WTC11 (cell line): ENCODE measurements at regions not wholly inside any gene's neighbourhood (a gene's known extent, or its start where the extent isn't known, plus 50 kb on each side); places are given as distances from the start of the nearest gene placed in this dataset.

Source experiments
- ATAC-seq: fragments of 200-7000 bp; cut with Tn5 transposase; 2 replicates; pipeline ENCODE4 v1.10.0; 2021; ENCODE audit warnings: mild to moderate bottlenecking, moderate library complexity
- CTCF ChIA-PET: fragments of 300-600 bp; sonication (Branson Sonifier 250); formaldehyde crosslinking; loops from one replicate; lab custom pipeline; 2021; ENCODE audit warnings: antibody characterized with exemption; lab: Charles Lee
- POLR2A ChIA-PET: fragments of 350-600 bp; sonication (Branson Sonifier 250); formaldehyde crosslinking; loops from one replicate; lab custom pipeline; 2021; ENCODE audit warnings: antibody characterized with exemption; lab: Charles Lee
- DNase-seq: peaks from one replicate; pipeline ENCODE4 v3.0.0; 2021; ENCODE audit warnings: low spot score
- H3K27ac Mint-ChIP-seq: 2 replicates; pipeline ENCODE4 v1.8.0; 2021; ENCODE audit warnings: mixed read lengths
- H3K27me3 Mint-ChIP-seq: 2 replicates; pipeline ENCODE4 v1.8.0; 2021; ENCODE audit warnings: low read depth, mild to moderate bottlenecking, moderate library complexity, mixed read lengths
- H3K36me3 Mint-ChIP-seq: 2 replicates; pipeline ENCODE4 v1.8.0; 2021; ENCODE audit warnings: mixed read lengths
- H3K4me1 Mint-ChIP-seq: 2 replicates; pipeline ENCODE4 v1.8.0; 2022; ENCODE audit warnings: mixed read lengths
- H3K4me3 Mint-ChIP-seq: 2 replicates; pipeline ENCODE4 v1.8.0; 2021; ENCODE audit warnings: mild to moderate bottlenecking, moderate library complexity, mixed read lengths
- H3K9me3 Mint-ChIP-seq: 2 replicates; pipeline ENCODE4 v1.8.0; 2021; ENCODE audit warnings: mixed read lengths
- E2F1 ChIP-seq: sonication (generic); formaldehyde crosslinking; IDR thresholded peaks from 2 replicates; pipeline ENCODE4 v1.8.0; 2022; ENCODE audit warnings: mild to moderate bottlenecking, missing genetic modification reagents
- ETV6 ChIP-seq: sonication (generic); formaldehyde crosslinking; IDR thresholded peaks from 2 replicates; pipeline ENCODE4 v1.8.1; 2022; ENCODE audit warnings: mild to moderate bottlenecking, missing genetic modification reagents
- GABPB1 ChIP-seq: sonication (generic); formaldehyde crosslinking; IDR thresholded peaks from 2 replicates; pipeline ENCODE4 v1.8.1; 2023; ENCODE audit warnings: mild to moderate bottlenecking, missing genetic modification reagents
- GTF2I ChIP-seq: fragments of 250-450 bp; sonication (Bioruptor Pico); conservative IDR thresholded peaks from 2 replicates; pipeline ENCODE4 v1.4.0; 2021; ENCODE audit warnings: mild to moderate bottlenecking
- MXD4 ChIP-seq: fragments of 250-450 bp; sonication (Bioruptor Pico); IDR thresholded peaks from 2 replicates; pipeline ENCODE4 v1.8.0; 2021; ENCODE audit warnings: mild to moderate bottlenecking, moderate library complexity, borderline replicate concordance
- MYBL2 ChIP-seq: sonication (generic); formaldehyde crosslinking; IDR thresholded peaks from 2 replicates; pipeline ENCODE4 v1.8.1; 2023; ENCODE audit warnings: mild to moderate bottlenecking, moderate library complexity, missing genetic modification reagents
- NFYB ChIP-seq: sonication (generic); formaldehyde crosslinking; conservative IDR thresholded peaks from 2 replicates; pipeline ENCODE4 v1.8.0; 2022; ENCODE audit warnings: low read depth, missing genetic modification reagents
- SOX15 ChIP-seq: fragments of 250-450 bp; sonication (Bioruptor Pico); IDR thresholded peaks from 2 replicates; pipeline ENCODE4 v1.9.0; 2021; ENCODE audit warnings: mild to moderate bottlenecking
- TCF7 ChIP-seq: sonication (generic); formaldehyde crosslinking; IDR thresholded peaks from 2 replicates; pipeline ENCODE4 v1.8.0; 2022; ENCODE audit warnings: mild to moderate bottlenecking, low read depth, missing genetic modification reagents, moderate library complexity
- TP53 ChIP-seq: sonication (generic); formaldehyde crosslinking; IDR thresholded peaks from 2 replicates; pipeline ENCODE4 v1.8.1; 2023; ENCODE audit warnings: mild to moderate bottlenecking, missing genetic modification reagents
- USF2 ChIP-seq: sonication (generic); formaldehyde crosslinking; IDR thresholded peaks from 2 replicates; pipeline ENCODE4 v1.8.1; 2023; ENCODE audit warnings: mild to moderate bottlenecking, missing genetic modification reagents, moderate library complexity
- ZNF232 ChIP-seq: sonication (generic); formaldehyde crosslinking; IDR thresholded peaks from 2 replicates; pipeline ENCODE4 v1.8.0; 2022; ENCODE audit warnings: mild to moderate bottlenecking, missing genetic modification reagents
- ZNF263 ChIP-seq: sonication (generic); formaldehyde crosslinking; IDR thresholded peaks from 2 replicates; pipeline ENCODE4 v1.8.1; 2022; ENCODE audit warnings: low read depth, mild to moderate bottlenecking, moderate library complexity, missing genetic modification reagents
- TF ChIP-seq, protein P1 (sequence below): sonication (generic); formaldehyde crosslinking; IDR thresholded peaks from 2 replicates; pipeline ENCODE4 v1.8.0; 2023; ENCODE audit warnings: missing genetic modification reagents
- TF ChIP-seq, protein P2 (sequence below): fragments of 250-450 bp; sonication (Bioruptor Pico); IDR thresholded peaks from 2 replicates; pipeline ENCODE4 v1.9.0; 2021; ENCODE audit warnings: moderate library complexity, mild to moderate bottlenecking, inconsistent platforms, borderline replicate concordance
- TF ChIP-seq, protein P3 (sequence below): sonication (generic); formaldehyde crosslinking; IDR thresholded peaks from 2 replicates; pipeline ENCODE4 v1.8.1; 2022; ENCODE audit warnings: missing genetic modification reagents, borderline replicate concordance
- TF ChIP-seq, protein P4 (sequence below): sonication (generic); formaldehyde crosslinking; IDR thresholded peaks from 2 replicates; pipeline ENCODE4 v1.8.0; 2022; ENCODE audit warnings: missing genetic modification reagents

DNA sequence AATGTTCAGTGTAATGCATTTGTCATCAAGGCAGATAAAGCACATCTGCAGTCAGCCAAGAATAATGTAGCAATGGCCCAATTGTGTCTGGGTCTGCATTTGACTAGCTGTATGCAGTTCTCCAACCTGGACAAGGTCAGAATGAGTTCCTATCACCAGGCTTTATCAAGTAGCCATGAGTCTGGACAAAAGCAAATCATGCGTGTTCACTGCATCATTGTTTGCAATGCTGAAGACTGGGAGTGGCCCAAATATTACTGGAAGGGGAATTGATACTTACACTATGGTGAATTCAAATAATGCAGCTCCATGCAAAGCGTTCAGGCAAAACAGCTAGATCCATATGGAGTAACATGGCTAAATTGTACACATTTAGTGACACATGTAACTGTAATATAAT, 250.9 kb downstream of the TOX3 start:
- no peaks in the 10 kb centered on the region for H3K27me3 Mint-ChIP-seq
- DNase-seq: no peak
- no peak overlapping the region for H3K27ac Mint-ChIP-seq
- H3K9me3 Mint-ChIP-seq: peaks cover 14% of the 10 kb centered on the region
- no peak overlapping the region for H3K4me3 Mint-ChIP-seq
- TF ChIP-seq, protein P1, sequence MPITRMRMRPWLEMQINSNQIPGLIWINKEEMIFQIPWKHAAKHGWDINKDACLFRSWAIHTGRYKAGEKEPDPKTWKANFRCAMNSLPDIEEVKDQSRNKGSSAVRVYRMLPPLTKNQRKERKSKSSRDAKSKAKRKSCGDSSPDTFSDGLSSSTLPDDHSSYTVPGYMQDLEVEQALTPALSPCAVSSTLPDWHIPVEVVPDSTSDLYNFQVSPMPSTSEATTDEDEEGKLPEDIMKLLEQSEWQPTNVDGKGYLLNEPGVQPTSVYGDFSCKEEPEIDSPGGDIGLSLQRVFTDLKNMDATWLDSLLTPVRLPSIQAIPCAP: no peak
- TF ChIP-seq, protein P2, sequence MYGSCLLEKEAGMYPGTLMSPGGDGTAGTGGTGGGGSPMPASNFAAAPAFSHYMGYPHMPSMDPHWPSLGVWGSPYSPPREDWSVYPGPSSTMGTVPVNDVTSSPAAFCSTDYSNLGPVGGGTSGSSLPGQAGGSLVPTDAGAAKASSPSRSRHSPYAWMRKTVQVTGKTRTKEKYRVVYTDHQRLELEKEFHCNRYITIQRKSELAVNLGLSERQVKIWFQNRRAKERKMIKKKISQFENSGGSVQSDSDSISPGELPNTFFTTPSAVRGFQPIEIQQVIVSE (CRISPR knock-in tag): no peak
- TF ChIP-seq, protein P3, sequence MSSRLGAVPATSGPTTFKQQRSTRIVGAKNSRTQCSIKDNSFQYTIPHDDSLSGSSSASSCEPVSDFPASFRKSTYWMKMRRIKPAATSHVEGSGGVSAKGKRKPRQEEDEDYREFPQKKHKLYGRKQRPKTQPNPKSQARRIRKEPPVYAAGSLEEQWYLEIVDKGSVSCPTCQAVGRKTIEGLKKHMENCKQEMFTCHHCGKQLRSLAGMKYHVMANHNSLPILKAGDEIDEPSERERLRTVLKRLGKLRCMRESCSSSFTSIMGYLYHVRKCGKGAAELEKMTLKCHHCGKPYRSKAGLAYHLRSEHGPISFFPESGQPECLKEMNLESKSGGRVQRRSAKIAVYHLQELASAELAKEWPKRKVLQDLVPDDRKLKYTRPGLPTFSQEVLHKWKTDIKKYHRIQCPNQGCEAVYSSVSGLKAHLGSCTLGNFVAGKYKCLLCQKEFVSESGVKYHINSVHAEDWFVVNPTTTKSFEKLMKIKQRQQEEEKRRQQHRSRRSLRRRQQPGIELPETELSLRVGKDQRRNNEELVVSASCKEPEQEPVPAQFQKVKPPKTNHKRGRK: no peak
- TF ChIP-seq MXD4 (CRISPR knock-in tag) (no peak), MYBL2 (CRISPR knock-in tag) (no peak), E2F1 (CRISPR knock-in tag) (no peak), TCF7 (CRISPR knock-in tag) (no peak)
- POLR2A ChIA-PET: no interaction called here
- CTCF ChIA-PET: no interaction called here
- peaks cover 6% of the 10 kb centered on the region; the same call in 1 of the 2 replicates for H3K36me3 Mint-ChIP-seq
- 0 out of 2 replicates have a peak, but pooled peaks cover 2% of the 10 kb centered on the region for H3K4me1 Mint-ChIP-seq
- no peak for ATAC-seq

GRCh38 chr16:52294660-52295059, 252.3 kb downstream of the TOX3 start:
- CTCF ChIA-PET: no interaction called here
- Mint-ChIP-seq H3K9me3 (peaks cover 14% of the 10 kb centered on the region), H3K4me3 (no peak overlapping the region)

GRCh38 chr16:52293204-52293603, 253.7 kb downstream of the TOX3 start:
- H3K27me3 Mint-ChIP-seq: peaks cover 3% of the 10 kb centered on the region
- H3K4me1 Mint-ChIP-seq: 0 out of 2 replicates have a peak, but pooled peaks cover 2% of the 10 kb centered on the region
- CTCF ChIA-PET: no interaction called here
- DNase-seq: no peak
- TF ChIP-seq NFYB (no peak), ETV6 (CRISPR knock-in tag) (no peak)
- H3K4me3 Mint-ChIP-seq: no peak overlapping the region
- peaks cover 7% of the 10 kb centered on the region for H3K9me3 Mint-ChIP-seq
- no peak for ATAC-seq
- 0 out of 2 replicates have a peak, but pooled peaks cover 2% of the 10 kb centered on the region for H3K36me3 Mint-ChIP-seq
- POLR2A ChIA-PET: no interaction called here
- H3K27ac Mint-ChIP-seq: no peak overlapping the region

More at GRCh38 chr16:52294660-52295059, 252.3 kb downstream of the TOX3 start:
- TF ChIP-seq MXD4 (CRISPR knock-in tag) (no peak), GABPB1 (CRISPR knock-in tag) (peak; percentile 81)
- Mint-ChIP-seq H3K27me3 (peaks cover 3% of the 10 kb centered on the region; the same call in 1 of the 2 replicates), H3K36me3 (peaks cover 6% of the 10 kb centered on the region; the same call in 1 of the 2 replicates), H3K27ac (no peak overlapping the region), H3K4me1 (0 out of 2 replicates have a peak, but pooled peaks cover 2% of the 10 kb centered on the region)
- POLR2A ChIA-PET: no interaction called here
- ATAC-seq (no peak), DNase-seq (no peak)

DNA sequence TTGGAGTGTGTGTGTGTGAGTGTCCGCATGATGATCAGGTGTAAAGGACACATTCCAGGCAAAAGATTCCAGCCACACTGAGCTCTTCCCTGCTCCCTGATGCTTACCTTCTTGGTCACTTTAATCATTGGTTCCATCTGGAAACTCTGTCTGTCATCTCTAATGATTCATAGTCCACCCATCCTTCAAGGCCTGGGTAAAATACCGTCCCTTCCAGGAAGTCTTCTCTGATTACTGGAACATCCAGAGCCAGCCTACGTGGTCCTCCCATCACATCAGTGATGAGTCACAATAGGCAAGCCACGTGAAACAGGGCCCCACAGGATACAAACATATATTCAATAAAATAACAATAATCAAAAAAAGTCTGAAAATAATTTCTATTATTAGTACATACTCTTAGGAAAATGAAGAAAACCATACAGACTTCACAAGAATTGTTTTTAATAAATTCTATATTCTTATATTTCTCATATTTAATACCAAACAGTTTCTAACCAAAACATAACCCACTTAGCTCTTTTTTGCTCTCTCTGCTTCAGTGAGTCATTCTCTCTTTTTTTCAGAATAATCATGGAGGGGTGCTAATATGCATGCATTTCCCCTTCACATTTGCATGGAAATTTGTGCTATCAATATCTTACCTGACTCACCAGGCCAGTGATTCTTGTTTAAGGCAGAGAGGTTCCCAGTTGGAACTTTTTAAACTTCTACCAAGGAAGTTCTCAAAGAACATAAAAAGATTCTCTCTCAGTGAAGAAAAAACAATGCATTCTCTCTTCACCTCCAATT, 263.2 kb downstream of the TOX3 start:
- POLR2A ChIA-PET: no interaction called here
- Mint-ChIP-seq H3K4me1 (peaks cover 28% of the 10 kb centered on the region), H3K27me3 (no peaks in the 10 kb centered on the region; the same call in 1 of the 2 replicates), H3K36me3 (no peaks in the 10 kb centered on the region), H3K9me3 (peaks cover 13% of the 10 kb centered on the region), H3K4me3 (no peak overlapping the region), H3K27ac (no peak overlapping the region)
- DNase-seq (no peak), ATAC-seq (no peak)
- CTCF ChIA-PET: no interaction called here
- TF ChIP-seq ZNF263 (CRISPR knock-in tag) (no peak), TCF7 (CRISPR knock-in tag) (no peak), GTF2I (CRISPR knock-in tag) (no peak), SOX15 (no peak), NFYB (no peak), USF2 (CRISPR knock-in tag) (no peak), TP53 (CRISPR knock-in tag) (no peak), ZNF232 (CRISPR knock-in tag) (no peak)
- TF ChIP-seq, protein P2 (CRISPR knock-in tag): no peak
- TF ChIP-seq, protein P4, sequence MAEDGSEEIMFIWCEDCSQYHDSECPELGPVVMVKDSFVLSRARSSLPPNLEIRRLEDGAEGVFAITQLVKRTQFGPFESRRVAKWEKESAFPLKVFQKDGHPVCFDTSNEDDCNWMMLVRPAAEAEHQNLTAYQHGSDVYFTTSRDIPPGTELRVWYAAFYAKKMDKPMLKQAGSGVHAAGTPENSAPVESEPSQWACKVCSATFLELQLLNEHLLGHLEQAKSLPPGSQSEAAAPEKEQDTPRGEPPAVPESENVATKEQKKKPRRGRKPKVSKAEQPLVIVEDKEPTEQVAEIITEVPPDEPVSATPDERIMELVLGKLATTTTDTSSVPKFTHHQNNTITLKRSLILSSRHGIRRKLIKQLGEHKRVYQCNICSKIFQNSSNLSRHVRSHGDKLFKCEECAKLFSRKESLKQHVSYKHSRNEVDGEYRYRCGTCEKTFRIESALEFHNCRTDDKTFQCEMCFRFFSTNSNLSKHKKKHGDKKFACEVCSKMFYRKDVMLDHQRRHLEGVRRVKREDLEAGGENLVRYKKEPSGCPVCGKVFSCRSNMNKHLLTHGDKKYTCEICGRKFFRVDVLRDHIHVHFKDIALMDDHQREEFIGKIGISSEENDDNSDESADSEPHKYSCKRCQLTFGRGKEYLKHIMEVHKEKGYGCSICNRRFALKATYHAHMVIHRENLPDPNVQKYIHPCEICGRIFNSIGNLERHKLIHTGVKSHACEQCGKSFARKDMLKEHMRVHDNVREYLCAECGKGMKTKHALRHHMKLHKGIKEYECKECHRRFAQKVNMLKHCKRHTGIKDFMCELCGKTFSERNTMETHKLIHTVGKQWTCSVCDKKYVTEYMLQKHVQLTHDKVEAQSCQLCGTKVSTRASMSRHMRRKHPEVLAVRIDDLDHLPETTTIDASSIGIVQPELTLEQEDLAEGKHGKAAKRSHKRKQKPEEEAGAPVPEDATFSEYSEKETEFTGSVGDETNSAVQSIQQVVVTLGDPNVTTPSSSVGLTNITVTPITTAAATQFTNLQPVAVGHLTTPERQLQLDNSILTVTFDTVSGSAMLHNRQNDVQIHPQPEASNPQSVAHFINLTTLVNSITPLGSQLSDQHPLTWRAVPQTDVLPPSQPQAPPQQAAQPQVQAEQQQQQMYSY: no peak
